Caco-2 (cell line): ENCODE measurements at regions not wholly inside any gene's neighbourhood (a gene's known extent, or its start where the extent isn't known, plus 50 kb on each side); places are given as distances from the start of the nearest gene placed in this dataset.

ENCODE experiments used
- BruUV-seq: library from RNA; stranded (reverse); fragments of 400-500 nt; replicated peaks from 2 replicates; lab custom pipeline; 2021; lab: Mats Ljungman, UMichigan
- CTCF ChIA-PET: fragments of 300-600 bp; sonication (Branson Sonifier 250); formaldehyde crosslinking; loops from one replicate; lab custom pipeline; 2022; ENCODE audit warnings: antibody characterized with exemption; lab: Charles Lee
- POLR2A ChIA-PET: fragments of 300-600 bp; sonication (Branson Sonifier 250); formaldehyde crosslinking; loops from one replicate; lab custom pipeline; 2022; ENCODE audit warnings: antibody characterized with exemption; lab: Charles Lee
- DNase-seq, 2 experiments: peaks; one replicate each; pipeline versions ENCODE4 v3.0.0 to v3.0.0-alpha.2; 2020 to 2022
- H3K27me3 ChIP-seq: replicated peaks from 2 replicates; pipeline ENCODE4 v1.6.0; 2011; ENCODE audit warnings: low read length; ENCODE audit not compliant: control insufficient read depth, insufficient read depth
- H3K36me3 ChIP-seq: 2 replicates; pipeline ENCODE4 v1.5.1; 2011; ENCODE audit warnings: low read length; ENCODE audit not compliant: control insufficient read depth, insufficient read depth
- H3K4me1 ChIP-seq: fragments of 250-450 bp; sonication (Bioruptor Pico); 2 replicates; pipeline ENCODE4 v1.5.1; 2020; ENCODE audit warnings: mild to moderate bottlenecking
- H3K4me3 ChIP-seq: 2 replicates; pipeline ENCODE4 v1.5.1; 2011; ENCODE audit warnings: low read depth, mild to moderate bottlenecking, control low read depth, low read length
- H3K9me3 ChIP-seq: fragments of 250-450 bp; sonication (Bioruptor Pico); 2 replicates; pipeline ENCODE4 v1.5.1; 2020; ENCODE audit warnings: mild to moderate bottlenecking, moderate library complexity
- H3K27ac Mint-ChIP-seq: one replicate; pipeline ENCODE4 v1.8.0; 2022; ENCODE audit warnings: mixed read lengths; ENCODE audit not compliant: unreplicated experiment
- H3K27me3 Mint-ChIP-seq: one replicate; pipeline ENCODE4 v1.8.0; 2022; ENCODE audit warnings: mixed read lengths; ENCODE audit not compliant: insufficient read depth, unreplicated experiment
- H3K36me3 Mint-ChIP-seq: one replicate; pipeline ENCODE4 v1.8.0; 2022; ENCODE audit warnings: mild to moderate bottlenecking, mixed read lengths; ENCODE audit not compliant: insufficient read depth, unreplicated experiment
- H3K4me1 Mint-ChIP-seq: one replicate; pipeline ENCODE4 v1.8.0; 2022; ENCODE audit warnings: low read depth, mixed read lengths; ENCODE audit not compliant: unreplicated experiment
- H3K4me3 Mint-ChIP-seq: one replicate; pipeline ENCODE4 v1.8.0; 2022; ENCODE audit warnings: mild to moderate bottlenecking, moderate library complexity, mixed read lengths; ENCODE audit not compliant: unreplicated experiment
- H3K9me3 Mint-ChIP-seq: one replicate; pipeline ENCODE4 v1.8.0; 2022; ENCODE audit warnings: mixed read lengths; ENCODE audit not compliant: unreplicated experiment
- intact Hi-C: fragments of 100-400 bp; cut with micrococcal nuclease; formaldehyde crosslinking; loops from one replicate; pipeline ENCODE4 v1.10.0; 2022; ENCODE audit not compliant: unreplicated experiment
- TF ChIP-seq, protein P1 (sequence below), 2 experiments: fragments of 200-600 bp in 1 of 2; IDR thresholded peaks; 1 replicate in 1 of 2; 2 replicates in 1 of 2; pipeline versions ENCODE4 v1.5.1 to v1.8.0; 2011 to 2022; ENCODE audit warnings: antibody characterized with exemption in 1 of 2, control low read depth in 1 of 2, inconsistent platforms in 1 of 2, low read depth in 1 of 2, low read length in 1 of 2, mild to moderate bottlenecking in 1 of 2, moderate library complexity in 1 of 2; ENCODE audit not compliant: insufficient read depth in 1 of 2, severe bottlenecking in 1 of 2, unreplicated experiment in 1 of 2

- Histone ChIP-seq H3K36me3 (no peaks in the 10 kb centered on the region), H3K27me3 (no peaks in the 10 kb centered on the region), H3K9me3 (no peaks in the 10 kb centered on the region), H3K4me3 (no peak overlapping the region), H3K4me1 (peaks cover 7% of the 10 kb centered on the region; the same call in 1 of the 2 replicates)
- Mint-ChIP-seq H3K27ac (no peak overlapping the region), H3K4me3 (no peak overlapping the region), H3K27me3 (peaks cover 4% of the 10 kb centered on the region), H3K36me3 (no peaks in the 10 kb centered on the region), H3K9me3 (no peaks in the 10 kb centered on the region), H3K4me1 (peaks cover 7% of the 10 kb centered on the region)
- CTCF ChIA-PET, result no interaction called here
- DNase-seq, result no peak
- POLR2A ChIA-PET, result no interaction called here
- intact Hi-C loops, result no loop called here
- TF ChIP-seq, protein P1, sequence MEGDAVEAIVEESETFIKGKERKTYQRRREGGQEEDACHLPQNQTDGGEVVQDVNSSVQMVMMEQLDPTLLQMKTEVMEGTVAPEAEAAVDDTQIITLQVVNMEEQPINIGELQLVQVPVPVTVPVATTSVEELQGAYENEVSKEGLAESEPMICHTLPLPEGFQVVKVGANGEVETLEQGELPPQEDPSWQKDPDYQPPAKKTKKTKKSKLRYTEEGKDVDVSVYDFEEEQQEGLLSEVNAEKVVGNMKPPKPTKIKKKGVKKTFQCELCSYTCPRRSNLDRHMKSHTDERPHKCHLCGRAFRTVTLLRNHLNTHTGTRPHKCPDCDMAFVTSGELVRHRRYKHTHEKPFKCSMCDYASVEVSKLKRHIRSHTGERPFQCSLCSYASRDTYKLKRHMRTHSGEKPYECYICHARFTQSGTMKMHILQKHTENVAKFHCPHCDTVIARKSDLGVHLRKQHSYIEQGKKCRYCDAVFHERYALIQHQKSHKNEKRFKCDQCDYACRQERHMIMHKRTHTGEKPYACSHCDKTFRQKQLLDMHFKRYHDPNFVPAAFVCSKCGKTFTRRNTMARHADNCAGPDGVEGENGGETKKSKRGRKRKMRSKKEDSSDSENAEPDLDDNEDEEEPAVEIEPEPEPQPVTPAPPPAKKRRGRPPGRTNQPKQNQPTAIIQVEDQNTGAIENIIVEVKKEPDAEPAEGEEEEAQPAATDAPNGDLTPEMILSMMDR (IDR thresholded peaks at IDR 0.05; ENCODE audit: insufficient read depth in 1 of 2, low read depth in 1 of 2, low read length in 1 of 2, severe bottlenecking in 1 of 2, unreplicated experiment in 1 of 2), result no peak
- no TSS peak for BruUV-seq
Observed at GRCh38 chr13:70938462-70938861, 830.2 kb upstream of the KLHL1 start.

- TF ChIP-seq, protein P1 (IDR thresholded peaks at IDR 0.05; ENCODE audit: insufficient read depth in 1 of 2, low read depth in 1 of 2, low read length in 1 of 2, severe bottlenecking in 1 of 2, unreplicated experiment in 1 of 2), result no peak
- H3K4me3 ChIP-seq, result no peak overlapping the region
- no peaks in the 10 kb centered on the region for H3K27me3 ChIP-seq
- no TSS peak for BruUV-seq
- intact Hi-C loops, result no loop called here
- no peak overlapping the region for H3K27ac Mint-ChIP-seq
- no peak for DNase-seq
- no peak overlapping the region for H3K4me3 Mint-ChIP-seq
- no peaks in the 10 kb centered on the region for H3K9me3 Mint-ChIP-seq
- POLR2A ChIA-PET, result no interaction called here
- H3K4me1 ChIP-seq, result no peaks in the 10 kb centered on the region
- no peaks in the 10 kb centered on the region for H3K4me1 Mint-ChIP-seq
- H3K36me3 ChIP-seq, result no peaks in the 10 kb centered on the region
- H3K27me3 Mint-ChIP-seq, result peaks cover 2% of the 10 kb centered on the region
- no peaks in the 10 kb centered on the region for H3K9me3 ChIP-seq
- H3K36me3 Mint-ChIP-seq, result no peaks in the 10 kb centered on the region
- CTCF ChIA-PET, result no interaction called here
Observed at GRCh38 chr13:70932511-70932910, 824.3 kb upstream of the KLHL1 start.

- Histone ChIP-seq H3K9me3 (no peaks in the 10 kb centered on the region), H3K36me3 (no peaks in the 10 kb centered on the region), H3K4me3 (no peak overlapping the region), H3K27me3 (no peaks in the 10 kb centered on the region), H3K4me1 (no peaks in the 10 kb centered on the region)
- DNase-seq, result no peak
- Mint-ChIP-seq H3K27ac (no peak overlapping the region), H3K4me3 (no peak overlapping the region), H3K9me3 (no peaks in the 10 kb centered on the region), H3K4me1 (no peaks in the 10 kb centered on the region), H3K27me3 (no peaks in the 10 kb centered on the region), H3K36me3 (no peaks in the 10 kb centered on the region)
- BruUV-seq, result no TSS peak
- TF ChIP-seq, protein P1 (IDR thresholded peaks at IDR 0.05; ENCODE audit: insufficient read depth in 1 of 2, low read depth in 1 of 2, low read length in 1 of 2, severe bottlenecking in 1 of 2, unreplicated experiment in 1 of 2), result no peak
- ChIA-PET POLR2A (no interaction called here), CTCF (no interaction called here)
- intact Hi-C loops, result no loop called here
Observed at GRCh38 chr13:70923863-70924752, 815.9 kb upstream of the KLHL1 start.
